GM21447 (cell line): ENCODE measurements at regions not wholly inside any gene's neighbourhood (a gene's known extent, or its start where the extent isn't known, plus 50 kb on each side); places are given as distances from the start of the nearest gene placed in this dataset.
"Not testable (repeated sequence)": the region's sequence is repeated elsewhere in the genome, so short reads cannot be mapped to it uniquely, and the experiment has no call there.

ENCODE experiments used
- ATAC-seq: cut with Tn5 transposase; IDR thresholded peaks from one replicate; pipeline ENCODE4 v1.9.1; 2021; ENCODE audit not compliant: unreplicated experiment

- no peak for ATAC-seq
Observed at GRCh38 chr6:103119056-103119455, 1725.5 kb downstream of the GRIK2 start.

GRCh38 chr6:103114582-103114981 is 1721.1 kb downstream of the GRIK2 start:
- no peak for ATAC-seq

GRCh38 chr6:103113416-103113815 is 1719.9 kb downstream of the GRIK2 start:
- ATAC-seq, result no peak

GRCh38 chr6:103107985-103108384 is 1714.5 kb downstream of the GRIK2 start:
- no peak for ATAC-seq

GRCh38 chr6:103105686-103106085 is 1712.2 kb downstream of the GRIK2 start:
- no peak for ATAC-seq

- no peak for ATAC-seq
Observed at GRCh38 chr6:103101267-103101666, 1707.8 kb downstream of the GRIK2 start.

- not testable (repeated sequence) for ATAC-seq
Observed at GRCh38 chr6:103092414-103092813, 1698.9 kb downstream of the GRIK2 start.

- no peak for ATAC-seq
Observed at GRCh38 chr6:103085801-103086200, 1692.3 kb downstream of the GRIK2 start.

GRCh38 chr6:103081876-103082630 is 1688.5 kb downstream of the GRIK2 start:
- no peak for ATAC-seq

- ATAC-seq, result no peak
Observed at GRCh38 chr6:103081126-103081525, 1687.6 kb downstream of the GRIK2 start.

- no peak for ATAC-seq
Observed at GRCh38 chr6:103080497-103080896, 1687.0 kb downstream of the GRIK2 start.

- no peak for ATAC-seq
Observed at GRCh38 chr6:103079867-103080266, 1686.4 kb downstream of the GRIK2 start.

- no peak for ATAC-seq
Observed at GRCh38 chr6:103062136-103062535, 1668.6 kb downstream of the GRIK2 start.

GRCh38 chr6:103047567-103047966 is 1654.1 kb downstream of the GRIK2 start:
- no peak for ATAC-seq

GRCh38 chr6:103042336-103042735 is 1648.8 kb downstream of the GRIK2 start:
- ATAC-seq, result no peak

- ATAC-seq, result no peak
Observed at GRCh38 chr6:103036846-103037245, 1643.3 kb downstream of the GRIK2 start.

- ATAC-seq, result no peak
Observed at GRCh38 chr6:103027271-103027931, 1633.9 kb downstream of the GRIK2 start.

GRCh38 chr6:103018426-103018825 is 1624.9 kb downstream of the GRIK2 start:
- no peak for ATAC-seq

- no peak for ATAC-seq
Observed at GRCh38 chr6:103017878-103018277, 1624.4 kb downstream of the GRIK2 start.

GRCh38 chr6:103011605-103012004 is 1618.1 kb downstream of the GRIK2 start:
- ATAC-seq, result no peak

- ATAC-seq, result no peak
Observed at GRCh38 chr6:103002282-103002681, 1608.8 kb downstream of the GRIK2 start.

- ATAC-seq, result no peak
Observed at GRCh38 chr6:103001724-103002123, 1608.2 kb downstream of the GRIK2 start.

GRCh38 chr6:103000688-103001087 is 1607.2 kb downstream of the GRIK2 start:
- ATAC-seq, result no peak
